ENCODE measurements at regions not wholly inside any gene's neighbourhood (a gene's known extent, or its start where the extent isn't known, plus 50 kb on each side); places are given as distances from the start of the nearest gene placed in this dataset.

- FAIRE-seq, result no peak
These were observed 120.6 kb downstream of the IRF8 start for GRCh38 chr16:86019446-86020047.

DNA sequence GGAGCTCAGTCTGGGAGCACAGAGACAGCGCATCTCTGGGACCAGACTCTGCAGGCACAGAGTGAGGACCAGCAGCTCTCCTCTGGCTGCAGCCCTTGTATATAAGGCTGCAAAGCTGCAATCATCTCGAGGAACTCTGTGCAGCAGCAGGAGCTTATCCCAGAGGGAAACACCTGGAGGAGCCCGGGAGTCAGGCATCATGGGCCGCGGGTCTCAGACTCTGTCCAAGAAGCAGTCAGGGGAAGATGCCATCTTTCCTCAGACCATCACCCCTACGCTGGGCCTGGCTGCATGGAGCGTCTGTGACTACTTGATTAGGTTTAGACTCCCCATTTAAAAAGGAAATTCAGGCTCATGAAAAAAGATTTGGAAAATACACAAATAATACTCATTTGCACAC, 122.0 kb downstream of the IRF8 start:
- no peak for FAIRE-seq

- FAIRE-seq, result no peak
These were observed 123.5 kb downstream of the IRF8 start for GRCh38 chr16:86022381-86022960.

DNA sequence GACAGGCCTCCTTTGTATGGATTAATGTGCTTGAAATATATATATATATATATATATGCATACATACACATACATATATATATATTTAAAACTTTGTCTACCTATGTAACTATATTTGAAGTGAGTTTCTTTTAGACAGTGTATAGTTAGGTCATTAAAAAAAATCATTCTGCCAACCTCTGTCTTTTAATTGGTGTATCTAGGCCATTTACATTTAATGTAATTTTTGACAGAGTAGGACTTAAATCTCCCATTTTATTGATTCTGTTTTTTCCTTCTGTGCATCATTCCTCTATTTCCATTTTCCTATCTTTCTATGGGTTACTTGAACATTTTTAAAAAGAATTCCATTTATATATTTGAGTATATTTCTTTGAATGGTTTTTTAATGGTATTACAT, 125.2 kb downstream of the IRF8 start:
- no peak for FAIRE-seq

DNA sequence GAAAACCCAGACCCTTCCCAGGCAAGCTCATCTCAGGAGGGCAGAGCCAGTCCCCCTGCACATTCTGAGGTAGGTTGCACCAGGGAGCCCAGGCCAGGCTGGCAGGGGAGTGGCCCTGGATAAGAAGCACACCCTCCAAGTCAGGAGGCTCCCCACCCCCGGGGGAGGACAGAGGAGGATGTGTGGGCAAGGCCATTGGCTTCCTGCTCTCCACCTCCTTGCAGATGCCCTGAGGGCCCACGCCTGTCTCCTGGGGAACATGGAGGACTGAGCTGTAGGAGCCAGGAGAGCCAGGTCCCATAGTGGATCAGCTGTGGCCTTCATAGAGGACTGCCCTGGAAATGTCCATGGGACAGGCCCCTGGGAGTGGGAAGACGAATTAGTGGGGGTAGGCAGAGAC, 126.7 kb downstream of the IRF8 start:
- no peak for FAIRE-seq

- FAIRE-seq, result no peak
These were observed 127.4 kb downstream of the IRF8 start for GRCh38 chr16:86026171-86026910.

DNA sequence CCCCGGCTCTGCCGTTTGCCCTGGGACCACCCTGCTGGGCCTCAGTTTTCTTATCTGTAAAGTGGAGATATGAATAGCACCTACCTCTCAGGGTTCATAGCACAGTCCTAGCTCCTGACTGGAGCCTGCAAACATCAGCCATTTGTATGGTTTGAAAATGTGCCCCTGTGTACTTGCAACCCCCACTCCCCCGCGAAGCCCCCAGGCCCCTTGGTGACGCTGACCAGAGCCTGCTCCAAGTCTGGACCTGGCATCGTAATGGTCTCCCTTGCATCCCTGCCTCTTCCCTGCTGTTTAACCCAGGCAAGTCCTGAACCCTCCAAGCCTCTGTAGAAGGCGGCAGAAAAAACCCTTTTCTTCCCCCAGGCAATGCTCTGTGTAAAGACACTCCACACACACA, 128.0 kb downstream of the IRF8 start:
- FAIRE-seq, result no peak

GRCh38 chr16:86027373-86028126, 128.6 kb downstream of the IRF8 start:
- no peak for FAIRE-seq

GRCh38 chr16:86029131-86029741, 130.3 kb downstream of the IRF8 start:
- no peak for FAIRE-seq

- no peak for FAIRE-seq
These were observed 131.2 kb downstream of the IRF8 start for GRCh38 chr16:86030116-86030515.

DNA sequence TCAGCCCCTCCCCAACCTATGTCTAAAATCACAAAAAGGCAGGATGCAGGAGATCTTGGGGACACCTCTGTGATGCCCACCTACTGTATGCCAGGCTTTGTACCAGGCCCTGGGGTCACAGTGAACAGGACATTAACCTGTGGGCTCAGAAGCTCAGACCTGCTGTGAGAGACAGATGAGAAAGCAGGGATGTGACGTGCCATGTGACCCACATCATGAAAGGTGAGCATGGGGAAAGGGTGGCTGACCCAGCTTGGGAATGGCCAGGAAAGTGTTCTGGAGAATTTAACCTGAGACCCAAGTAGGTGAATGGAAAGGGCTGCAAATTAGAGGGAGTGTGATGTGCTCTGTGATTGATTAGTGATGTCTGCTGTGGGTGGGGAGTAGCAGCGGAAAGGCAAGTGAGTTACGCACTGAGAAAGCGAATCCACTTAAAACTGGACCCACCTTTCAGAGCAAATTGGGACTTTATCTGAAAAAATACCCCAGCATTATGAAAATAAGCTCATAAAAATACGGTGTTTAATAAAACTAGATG, 132.2 kb downstream of the IRF8 start:
- no peak for FAIRE-seq

- FAIRE-seq, result no peak
These were observed 134.1 kb downstream of the IRF8 start for GRCh38 chr16:86033016-86033474.

DNA sequence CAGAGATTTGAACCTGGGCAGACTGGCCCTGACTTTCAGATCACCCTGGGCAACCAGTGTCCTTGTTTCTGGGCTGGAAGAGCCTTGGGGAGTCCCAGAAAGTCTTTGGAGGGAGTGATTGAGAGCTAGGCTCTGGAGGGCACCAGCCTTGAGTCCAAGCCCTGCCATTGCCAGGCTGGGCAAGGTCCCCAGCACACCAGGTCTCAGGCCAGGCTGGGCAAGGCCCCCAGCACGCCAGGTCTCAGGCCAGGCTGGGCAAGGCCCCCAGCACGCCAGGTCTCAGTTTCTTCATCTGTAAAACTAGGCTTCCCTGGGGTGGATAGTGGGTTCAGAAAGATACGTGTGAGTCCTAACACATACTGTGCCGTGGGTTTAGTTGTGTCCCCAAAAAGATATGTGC, 135.0 kb downstream of the IRF8 start:
- FAIRE-seq, result no peak

DNA sequence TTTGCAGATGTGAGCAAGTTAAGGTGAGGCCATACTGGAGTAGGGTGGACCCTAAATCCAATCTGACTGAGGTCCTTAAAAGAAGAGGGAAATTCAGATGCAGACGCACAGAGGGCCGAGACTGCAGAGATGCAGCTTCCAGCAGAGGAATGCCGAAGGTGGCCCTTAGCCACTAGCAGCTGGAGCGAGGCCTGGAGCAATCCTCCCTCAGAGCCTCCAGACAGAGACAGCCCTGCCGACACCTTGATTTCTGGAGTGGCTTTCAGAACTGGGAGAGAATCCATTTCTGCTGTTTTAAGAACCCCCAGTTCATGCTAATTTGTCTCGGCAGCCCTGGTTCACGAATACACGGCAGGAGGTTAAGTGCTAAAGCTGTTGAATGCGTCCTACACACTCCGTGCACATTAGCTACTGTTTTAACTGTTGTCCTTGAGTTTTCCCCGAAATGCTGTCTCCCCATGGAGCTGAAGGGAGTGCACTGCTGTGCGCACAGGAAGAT, 135.5 kb downstream of the IRF8 start:
- no peak for FAIRE-seq

DNA sequence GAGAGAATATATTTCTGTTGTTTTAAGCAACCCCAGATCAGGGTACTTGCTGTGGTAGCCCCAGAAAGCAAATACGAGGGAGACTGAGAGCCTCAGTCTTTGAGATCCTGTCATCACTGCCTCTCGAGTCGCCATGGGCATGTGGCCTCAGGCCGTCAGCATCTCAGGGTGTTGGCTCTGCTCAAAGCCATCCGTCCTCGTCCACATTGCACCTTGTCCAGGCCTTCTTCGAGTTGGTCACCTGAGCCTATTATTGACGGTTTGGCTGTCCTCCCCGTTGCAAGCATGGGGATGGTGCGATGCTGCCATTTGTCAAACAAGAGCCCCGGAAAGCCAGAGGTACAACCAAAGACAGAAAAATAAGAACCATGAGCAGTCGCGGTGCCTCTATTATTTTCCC, 136.9 kb downstream of the IRF8 start:
- no peak for FAIRE-seq

DNA sequence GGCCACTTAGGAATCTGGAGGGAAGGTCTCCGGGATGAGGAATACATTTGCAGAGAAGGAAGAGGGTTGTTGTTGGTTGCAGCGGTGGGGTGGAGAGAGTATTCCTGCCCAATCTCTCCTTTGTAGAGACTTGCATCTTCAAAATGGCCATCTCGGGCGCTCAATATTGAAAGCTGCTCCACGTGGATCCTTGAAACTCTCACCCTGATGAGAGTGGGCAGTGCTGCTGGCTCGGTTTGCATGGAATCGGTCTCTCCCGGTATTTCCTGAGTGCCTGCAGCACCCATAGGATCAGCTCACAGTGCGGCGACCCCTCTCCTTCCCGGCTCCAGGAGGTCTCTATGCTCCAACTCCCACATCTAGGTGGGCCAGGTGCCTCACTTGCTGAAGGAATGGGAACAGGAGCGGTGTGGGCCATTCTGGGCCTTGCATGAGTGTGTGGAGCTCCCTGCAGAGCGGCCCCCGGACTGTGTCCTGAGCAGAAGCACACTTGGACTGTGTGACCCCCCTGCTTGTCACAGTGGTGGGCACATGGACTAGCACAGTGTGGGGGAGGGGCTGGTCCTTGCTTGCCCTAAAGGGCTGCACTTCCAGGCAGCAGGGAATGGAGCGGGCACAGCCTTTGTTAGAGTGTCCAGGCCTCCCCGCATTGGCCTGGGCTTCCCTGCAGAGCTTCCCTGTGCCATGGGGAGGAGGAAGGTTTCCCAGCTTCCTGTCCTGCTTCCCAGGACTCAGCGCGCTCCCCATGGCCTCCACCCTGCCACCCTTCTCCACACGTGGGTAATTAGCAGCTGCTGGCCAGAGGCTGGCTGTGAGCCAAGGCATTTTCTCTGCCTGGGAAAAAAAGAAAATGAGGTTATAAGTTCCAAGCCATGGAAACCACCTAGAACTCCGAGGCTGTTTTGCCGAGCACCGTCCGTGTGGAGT, 139.3 kb downstream of the IRF8 start:
- FAIRE-seq, result no peak

- no peak for FAIRE-seq
These were observed 140.0 kb downstream of the IRF8 start for GRCh38 chr16:86038926-86039310.

DNA sequence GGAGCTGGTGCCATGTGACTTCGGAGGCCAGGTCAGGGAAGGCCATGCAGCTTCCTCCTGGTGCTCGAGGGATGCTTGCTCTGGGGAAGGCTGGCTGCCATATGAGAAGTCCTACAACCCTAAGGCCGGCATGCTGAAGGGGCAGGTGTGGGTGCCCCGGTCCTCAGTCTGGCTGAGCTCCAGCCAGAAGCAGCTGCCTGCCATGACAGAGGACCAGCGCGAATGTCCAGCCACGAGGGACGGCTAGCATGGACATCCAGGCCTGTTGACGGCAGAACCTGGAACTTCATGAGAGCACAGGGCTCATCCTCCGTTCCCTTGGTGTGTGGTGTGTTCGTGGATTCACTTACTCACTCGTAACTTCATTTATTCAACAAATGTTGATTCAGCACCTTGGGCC, 140.6 kb downstream of the IRF8 start:
- no peak for FAIRE-seq

GRCh38 chr16:86040496-86040895, 141.5 kb downstream of the IRF8 start:
- no peak for FAIRE-seq

DNA sequence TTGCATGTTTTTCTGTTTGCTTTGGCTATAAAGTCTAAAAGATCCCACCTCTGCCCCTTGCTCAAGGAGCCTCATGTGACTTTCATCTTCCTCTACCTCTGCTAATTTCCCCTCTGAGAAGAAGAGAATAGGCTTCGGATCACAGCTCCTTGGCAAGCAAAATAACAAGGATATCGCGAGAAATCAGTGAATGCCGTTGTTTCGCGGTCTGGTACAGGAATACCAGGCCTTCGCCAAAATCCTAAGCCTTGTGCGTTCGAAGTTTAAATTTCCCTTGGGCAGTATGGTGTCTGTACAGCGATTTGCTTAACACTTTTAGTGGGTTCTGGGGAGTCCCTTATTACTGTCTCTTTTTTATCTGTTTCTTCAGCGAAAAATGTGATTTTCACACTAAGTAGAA, 142.3 kb downstream of the IRF8 start:
- FAIRE-seq, result no peak

- FAIRE-seq, result no peak
These were observed 142.8 kb downstream of the IRF8 start for GRCh38 chr16:86041807-86042206.

- FAIRE-seq, result no peak
These were observed 143.4 kb downstream of the IRF8 start for GRCh38 chr16:86042393-86042792.
